Activated CD4-positive, alpha-beta T cell treated with anti-CD3 and anti-CD28 coated beads for 24 hours (primary cell): ENCODE measurements at regions not wholly inside any gene's neighbourhood (a gene's known extent, or its start where the extent isn't known, plus 50 kb on each side); places are given as distances from the start of the nearest gene placed in this dataset.

Experiments
- DNase-seq, 2 donors: peaks; one replicate each; pipeline ENCODE4 v3.0.0-alpha.2; 2020; ENCODE audit warnings: low read depth in 2 of 2

DNA sequence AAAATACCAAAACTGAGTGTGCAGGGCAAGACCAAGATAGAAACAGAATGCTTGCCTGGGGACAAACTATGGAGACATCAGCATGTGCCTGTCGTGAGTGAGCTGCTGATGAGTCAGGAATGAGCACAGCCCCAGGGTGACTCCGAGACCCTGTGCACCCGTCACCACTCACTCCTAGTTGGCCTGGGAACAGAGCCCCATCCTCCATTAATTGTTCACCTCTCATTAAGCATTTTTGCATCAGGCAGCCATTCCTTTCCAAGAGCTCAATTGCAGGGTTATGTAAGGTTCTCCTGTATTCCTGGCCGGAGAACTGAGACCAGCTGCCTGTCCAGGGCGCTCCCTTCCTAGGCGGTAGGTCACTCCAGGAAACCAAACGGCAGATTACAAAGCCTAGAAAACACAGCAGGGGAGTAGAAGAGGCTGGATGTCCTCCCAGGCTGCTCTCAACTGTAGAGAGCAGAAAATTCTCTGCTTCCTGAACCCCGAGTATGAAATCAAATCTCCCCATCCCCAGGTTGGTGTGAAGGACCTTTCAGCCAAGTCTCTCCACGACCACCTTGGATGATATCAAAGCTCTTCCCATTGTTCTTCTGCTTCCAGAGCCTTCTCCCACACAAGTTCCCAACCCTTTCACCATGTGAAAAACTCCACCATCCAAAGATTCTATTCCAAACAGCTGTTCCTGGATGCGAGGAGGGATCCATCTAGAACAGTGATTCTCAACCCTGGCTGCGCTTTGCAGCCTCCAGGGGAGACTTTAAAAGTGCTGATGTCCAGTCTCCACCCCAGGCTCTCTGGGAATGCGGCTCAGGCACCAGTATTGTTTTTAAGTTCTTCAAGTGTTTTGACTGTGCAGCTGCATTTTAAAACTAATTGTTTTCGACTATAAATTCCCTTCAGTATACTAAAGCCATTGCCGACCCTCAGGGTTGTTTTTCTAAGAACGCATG is 532.6 kb upstream of the JARID2 start:
- DNase-seq: no peak

DNA sequence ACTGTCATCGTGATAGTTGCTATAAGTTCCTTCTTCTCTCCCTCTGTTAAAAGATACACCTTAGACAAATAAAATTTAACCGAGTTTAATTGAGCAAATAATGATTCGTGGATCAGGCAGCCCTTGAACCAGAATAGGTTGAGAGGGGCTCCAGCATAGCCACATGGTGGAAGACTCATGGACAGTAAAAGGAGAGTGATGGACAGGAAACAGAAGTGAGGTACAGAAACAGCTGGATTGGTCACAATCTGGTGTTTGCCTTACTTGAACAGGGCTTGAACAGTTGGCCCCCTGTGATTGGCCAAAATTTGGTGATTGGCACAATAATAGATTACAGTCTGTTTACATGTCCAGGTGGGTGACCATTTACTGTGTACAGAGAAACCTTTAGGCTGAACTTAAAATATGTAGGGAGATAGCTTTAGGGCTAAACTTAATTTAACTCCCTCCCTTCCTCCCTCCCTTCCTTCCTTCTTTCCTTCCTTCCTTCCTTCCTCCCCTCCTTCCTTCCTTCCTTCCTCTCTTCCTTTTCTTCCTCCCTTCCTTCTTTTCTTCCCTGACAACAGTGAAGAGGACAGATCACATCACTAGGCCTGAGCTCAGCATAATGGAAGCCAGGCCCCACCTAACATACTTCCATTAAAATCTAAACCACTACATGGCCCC is 531.8 kb upstream of the JARID2 start:
- DNase-seq: no peak

GRCh38 chr6:14715076-14715475 is 530.8 kb upstream of the JARID2 start:
- no peak for DNase-seq

DNA sequence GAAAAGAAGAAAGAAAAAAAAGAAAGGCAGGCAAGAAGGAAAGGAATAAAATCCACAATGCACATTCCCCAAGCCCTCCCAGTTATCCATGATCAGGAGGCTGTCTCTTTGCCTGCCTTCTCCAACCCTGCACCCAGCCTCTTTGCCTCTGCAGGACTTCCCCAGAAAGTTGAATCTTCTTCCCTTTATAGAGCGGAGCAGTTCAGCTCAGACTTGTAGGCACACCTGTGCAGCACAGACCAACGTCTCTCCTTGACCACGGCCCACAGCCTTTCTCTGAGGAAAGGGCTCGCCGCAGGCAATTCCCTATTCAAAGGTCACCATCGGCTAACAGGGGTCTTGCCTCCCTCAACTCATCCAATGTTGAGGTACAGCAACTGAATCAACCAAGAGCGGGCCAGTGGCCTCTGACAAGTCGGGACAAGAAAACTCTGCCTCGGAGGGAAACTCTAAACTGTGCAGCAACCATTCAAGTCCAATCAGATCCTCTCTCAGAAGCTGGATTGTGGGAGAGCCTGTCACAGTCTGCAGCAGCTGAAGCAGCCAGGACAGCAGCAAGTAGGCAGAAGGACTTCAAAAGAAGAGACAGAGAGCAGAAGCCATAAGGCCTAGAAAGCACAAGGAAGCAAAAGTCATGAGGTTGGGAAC is 529.2 kb upstream of the JARID2 start:
- no peak for DNase-seq

GRCh38 chr6:14717307-14717706 is 528.6 kb upstream of the JARID2 start:
- DNase-seq: no peak

GRCh38 chr6:14718861-14719260 is 527.0 kb upstream of the JARID2 start:
- no peak for DNase-seq

- no peak for DNase-seq
These were observed 526.6 kb upstream of the JARID2 start for GRCh38 chr6:14719270-14719669.

DNA sequence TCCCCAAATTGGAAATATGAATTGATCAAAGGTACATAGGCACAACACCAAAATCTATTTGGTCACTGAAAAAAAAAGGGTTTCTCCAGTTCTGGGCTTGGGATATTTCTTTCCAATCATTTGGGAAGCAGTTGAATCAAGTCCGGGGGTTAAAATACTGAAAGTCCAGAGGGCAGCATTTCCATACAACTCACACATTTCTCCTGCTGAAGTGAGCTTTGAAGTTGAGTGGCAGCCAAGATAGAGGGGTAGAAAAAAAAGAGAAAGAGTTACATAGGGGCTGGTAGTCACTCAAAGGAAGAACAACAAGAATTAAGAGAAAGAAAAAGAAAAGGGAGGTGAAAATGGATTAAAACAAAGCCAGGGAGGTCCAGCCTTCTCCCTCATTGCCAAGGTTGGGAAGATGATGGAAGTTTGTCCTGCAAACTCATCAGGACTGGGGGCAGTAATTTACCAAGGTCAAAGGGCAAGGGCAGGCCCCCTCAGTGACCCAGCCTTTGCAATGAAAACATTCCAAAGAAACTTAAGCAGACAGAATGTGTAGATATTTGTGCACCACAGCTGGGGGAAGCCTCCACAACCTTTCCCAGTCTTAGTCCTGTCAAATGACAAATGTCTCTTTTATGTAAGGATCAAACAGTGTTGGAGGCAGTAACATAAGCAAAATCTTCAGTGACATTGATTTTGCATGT is 525.3 kb upstream of the JARID2 start:
- no peak for DNase-seq

GRCh38 chr6:14721103-14721758 is 524.6 kb upstream of the JARID2 start:
- DNase-seq: no peak

DNA sequence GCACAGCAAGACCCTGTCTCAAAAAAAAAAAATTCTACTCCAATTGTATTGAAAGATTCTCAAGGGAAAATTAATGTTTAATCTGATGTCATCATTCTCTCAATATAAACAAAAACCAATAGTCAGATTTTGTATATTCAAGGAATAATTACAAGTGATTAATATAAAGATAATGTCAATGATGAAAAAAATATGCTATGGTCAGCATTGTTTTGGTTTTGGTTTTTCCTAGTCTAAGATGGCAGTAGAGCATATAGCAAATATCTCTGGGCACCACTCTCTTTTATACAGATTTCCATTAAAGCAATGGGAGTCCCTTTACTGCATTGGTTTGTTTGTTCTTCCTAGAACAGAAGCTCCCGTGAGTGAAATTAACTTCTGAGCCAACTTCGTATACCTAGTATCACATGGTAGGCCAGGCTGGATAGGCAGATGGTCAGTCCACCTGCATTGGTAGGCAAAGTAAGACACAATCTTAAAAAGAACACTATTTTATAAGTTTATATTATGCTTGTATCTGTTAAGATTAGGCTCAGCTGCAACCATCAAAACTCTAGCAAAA is 523.8 kb upstream of the JARID2 start:
- DNase-seq: no peak

DNA sequence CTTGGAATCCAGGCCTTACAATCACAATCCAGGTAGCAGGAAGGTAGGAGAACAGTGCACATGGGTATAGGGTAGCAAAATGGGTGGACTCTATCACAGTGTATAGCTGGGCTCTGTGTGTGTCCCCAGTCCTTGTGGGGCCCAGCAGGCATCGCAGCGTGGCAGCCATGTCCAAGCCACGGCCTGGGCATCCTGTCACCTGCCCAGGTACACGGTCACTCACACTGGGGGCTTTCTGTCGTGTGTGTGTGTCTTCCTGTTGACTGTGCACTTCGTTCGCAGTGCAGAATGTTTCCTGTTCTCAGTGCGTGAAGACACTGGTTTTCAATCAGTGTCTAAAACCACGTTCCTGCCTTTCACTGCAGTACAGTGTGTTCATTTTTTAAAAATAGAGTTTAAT is 523.2 kb upstream of the JARID2 start:
- DNase-seq: no peak

GRCh38 chr6:14723535-14724086 is 522.3 kb upstream of the JARID2 start:
- no peak for DNase-seq

DNA sequence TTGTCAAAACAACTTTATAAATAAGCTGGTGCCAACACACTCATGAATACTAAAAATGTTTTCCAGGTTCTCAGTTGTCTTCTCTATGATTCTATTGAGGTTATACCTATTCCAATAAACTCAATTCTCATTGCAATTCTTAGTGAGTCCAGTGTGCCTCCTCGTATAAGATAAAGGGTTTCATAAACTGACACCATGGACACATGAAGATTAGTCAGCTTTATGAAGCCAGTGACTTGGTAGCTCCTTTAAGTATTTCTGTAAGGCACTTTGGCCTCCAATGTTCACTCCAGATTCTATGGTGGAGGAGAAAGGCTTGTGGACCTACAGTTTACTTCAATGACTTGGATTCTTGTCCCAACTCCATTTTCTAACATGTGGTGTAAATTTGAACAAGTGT is 521.3 kb upstream of the JARID2 start:
- DNase-seq: no peak

DNA sequence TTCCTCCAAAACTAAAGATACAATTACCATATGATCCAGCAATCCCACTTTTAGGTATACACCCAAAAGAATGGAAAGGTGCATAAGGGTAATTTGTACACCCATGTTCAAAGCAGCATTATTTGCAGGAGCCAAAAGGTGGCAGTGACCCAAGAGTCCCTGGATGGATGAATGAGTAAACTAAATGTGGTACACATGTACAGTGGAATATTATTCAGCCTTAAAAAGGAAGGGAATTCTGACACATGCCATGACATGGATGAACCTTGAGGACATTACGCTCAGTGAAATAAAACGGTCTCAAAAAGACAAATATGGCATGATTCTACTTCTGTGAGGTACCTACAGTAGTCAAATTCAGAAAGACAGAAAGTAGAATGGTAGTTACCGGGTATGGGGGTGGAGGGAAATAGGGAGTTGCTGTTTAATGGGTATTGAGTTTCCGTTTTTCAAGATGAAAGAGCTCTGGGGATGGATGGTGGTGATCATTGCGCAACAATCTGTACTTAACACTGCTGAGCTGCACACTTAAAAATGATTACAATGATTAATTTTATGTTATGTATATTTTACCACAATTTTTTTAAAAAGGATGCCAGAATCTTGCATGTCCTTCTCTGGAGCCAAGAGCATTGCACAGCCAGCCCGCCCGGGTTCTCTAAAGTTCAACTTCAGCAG is 518.9 kb upstream of the JARID2 start:
- no peak for DNase-seq

GRCh38 chr6:14727494-14728395 is 518.1 kb upstream of the JARID2 start:
- DNase-seq: no peak

DNA sequence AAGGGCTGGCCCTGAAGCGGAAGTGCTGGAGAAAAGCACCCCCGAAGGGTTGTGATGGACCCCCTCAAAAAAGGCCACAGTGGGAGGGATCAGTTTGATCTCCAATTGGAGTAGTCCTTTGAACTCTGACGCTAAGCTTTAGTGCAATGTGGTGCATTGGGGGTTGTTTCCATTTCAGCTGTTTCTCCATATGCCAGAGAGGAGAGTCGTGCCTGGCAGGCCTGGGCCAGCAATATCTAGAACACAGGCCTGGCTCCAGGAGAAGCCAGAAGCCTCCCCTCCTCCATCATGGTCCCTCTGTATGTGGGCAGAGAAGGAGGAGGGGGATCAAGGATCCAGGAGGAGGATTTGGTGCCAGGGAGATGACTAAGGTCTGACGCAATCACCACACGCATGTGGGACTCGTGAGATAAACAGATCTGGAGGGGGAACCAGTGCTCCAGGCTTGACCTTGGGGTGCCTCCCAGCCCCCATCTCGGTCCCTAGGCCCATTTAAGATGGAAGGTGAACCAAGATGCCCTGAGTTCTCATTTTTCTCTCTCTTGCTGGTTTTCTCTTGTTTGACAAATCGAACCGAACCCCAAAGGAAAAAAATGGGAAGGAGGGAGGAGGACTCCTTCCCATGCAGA is 517.4 kb upstream of the JARID2 start:
- no peak for DNase-seq

- DNase-seq: no peak
These were observed 516.6 kb upstream of the JARID2 start for GRCh38 chr6:14729129-14729871.

DNA sequence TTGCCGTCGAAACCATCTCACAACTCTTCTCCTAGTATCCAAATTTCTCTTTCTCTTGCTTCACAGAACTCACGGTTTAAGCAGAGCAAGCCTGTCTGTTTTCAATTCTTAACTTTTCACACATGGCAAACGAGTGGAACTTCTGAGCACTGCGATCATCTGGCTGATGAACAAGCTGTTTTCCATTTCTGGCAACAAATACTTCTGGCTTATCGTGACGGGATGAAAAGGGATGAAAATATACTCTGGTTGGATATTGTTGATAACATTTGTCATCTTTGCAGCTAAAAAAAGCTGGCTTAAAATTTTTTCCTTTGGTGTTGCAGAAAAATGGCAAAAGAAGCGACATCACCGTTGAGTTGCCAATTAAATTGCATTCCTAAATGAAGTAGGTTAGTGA is 515.2 kb upstream of the JARID2 start:
- no peak for DNase-seq
